ENCODE measurements at regions not wholly inside any gene's neighbourhood (a gene's known extent, or its start where the extent isn't known, plus 50 kb on each side); places are given as distances from the start of the nearest gene placed in this dataset.

DNA sequence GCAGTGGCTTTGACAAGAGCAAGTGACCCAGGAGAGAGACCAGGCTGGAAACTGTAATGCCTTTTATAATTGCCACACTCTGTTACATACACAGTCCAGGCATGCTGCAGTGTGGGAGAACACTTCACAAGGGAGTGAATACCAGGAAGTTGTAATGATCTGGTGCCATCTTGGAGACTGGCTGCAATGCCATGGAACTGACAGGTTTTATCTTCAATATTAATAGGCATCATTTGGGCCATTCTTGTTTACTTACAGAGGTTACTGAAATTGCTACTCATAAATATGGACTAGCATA lies 274.3 kb downstream of the AUH start:
- Mint-ChIP-seq H3K27ac (no peak overlapping the region), H3K4me3 (no peak overlapping the region), H3K27me3 (ENCODE audit: low read depth, poor library complexity) (peaks cover 8% of the 10 kb centered on the region), H3K4me1 (peaks cover 18% of the 10 kb centered on the region), H3K36me3 (ENCODE audit: low read depth) (no peaks in the 10 kb centered on the region), H3K9me3 (no peaks in the 10 kb centered on the region)
- no peak for DNase-seq
- no peak for TF ChIP-seq CTCF (IDR thresholded peaks at IDR 0.05)

DNA sequence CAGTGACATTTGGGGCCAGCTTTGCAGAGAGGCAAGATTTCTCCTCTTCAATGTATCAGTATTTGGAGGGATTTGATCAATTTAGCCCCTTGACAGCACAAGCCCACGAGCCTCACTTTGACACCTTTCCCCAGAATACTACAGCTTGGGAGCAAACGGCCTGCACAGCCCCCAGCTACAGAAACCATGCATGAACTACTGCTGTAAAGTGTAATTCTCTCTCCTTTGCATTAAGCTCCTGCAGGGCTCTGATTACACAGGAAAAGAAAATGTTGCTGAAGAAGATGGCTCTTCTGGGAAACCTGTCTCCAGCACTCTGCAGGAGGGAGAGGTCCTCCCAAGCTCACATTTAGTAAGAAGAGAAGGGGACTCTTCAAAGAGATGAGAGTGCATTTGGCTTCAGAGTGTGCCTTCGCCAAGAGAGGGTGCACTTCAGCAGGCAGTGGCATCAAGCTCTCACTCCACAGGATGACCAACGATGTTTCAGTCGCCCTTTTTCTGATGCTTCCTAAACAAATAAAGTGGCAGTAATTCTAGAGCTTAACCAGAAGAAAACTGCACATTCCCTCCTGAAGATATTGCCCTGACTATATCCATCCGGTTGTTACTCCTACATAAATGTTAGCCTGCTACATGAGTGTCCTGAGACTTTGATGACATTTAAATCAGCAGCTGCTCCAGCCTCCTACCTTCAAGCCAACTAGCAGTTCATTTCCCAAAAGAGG lies 272.2 kb downstream of the AUH start:
- Mint-ChIP-seq H3K4me1 (peaks cover 14% of the 10 kb centered on the region), H3K9me3 (peaks cover 14% of the 10 kb centered on the region), H3K27me3 (ENCODE audit: low read depth, poor library complexity) (peaks cover 11% of the 10 kb centered on the region), H3K4me3 (no peak overlapping the region), H3K27ac (no peak overlapping the region), H3K36me3 (ENCODE audit: low read depth) (no peaks in the 10 kb centered on the region)
- no peak for TF ChIP-seq CTCF (IDR thresholded peaks at IDR 0.05)
- no peak for DNase-seq

- TF ChIP-seq CTCF (IDR thresholded peaks at IDR 0.05): no peak
- H3K36me3 Mint-ChIP-seq (ENCODE audit: low read depth): no peaks in the 10 kb centered on the region
- no peak overlapping the region for H3K27ac Mint-ChIP-seq
- H3K4me3 Mint-ChIP-seq: no peak overlapping the region
- H3K4me1 Mint-ChIP-seq: peaks cover 14% of the 10 kb centered on the region
- no peak for DNase-seq
- peaks cover 19% of the 10 kb centered on the region for H3K9me3 Mint-ChIP-seq
- peaks cover 15% of the 10 kb centered on the region for H3K27me3 Mint-ChIP-seq (ENCODE audit: low read depth, poor library complexity)
Observed at GRCh38 chr9:91090130-91090410, 271.6 kb downstream of the AUH start.

GRCh38 chr9:91092214-91092613 lies 269.5 kb downstream of the AUH start:
- H3K4me1 Mint-ChIP-seq: peaks cover 14% of the 10 kb centered on the region
- no peak overlapping the region for H3K4me3 Mint-ChIP-seq
- peaks cover 27% of the 10 kb centered on the region for H3K9me3 Mint-ChIP-seq
- no peak for DNase-seq
- no peak overlapping the region for H3K27ac Mint-ChIP-seq
- no peak for TF ChIP-seq CTCF (IDR thresholded peaks at IDR 0.05)
- no peaks in the 10 kb centered on the region for H3K36me3 Mint-ChIP-seq (ENCODE audit: low read depth)
- peaks cover 15% of the 10 kb centered on the region for H3K27me3 Mint-ChIP-seq (ENCODE audit: low read depth, poor library complexity)

GRCh38 chr9:91094324-91095088 lies 267.2 kb downstream of the AUH start:
- no peak for DNase-seq
- Mint-ChIP-seq H3K9me3 (peaks cover 27% of the 10 kb centered on the region), H3K4me1 (peaks cover 11% of the 10 kb centered on the region), H3K36me3 (ENCODE audit: low read depth) (no peaks in the 10 kb centered on the region), H3K27ac (no peak overlapping the region), H3K27me3 (ENCODE audit: low read depth, poor library complexity) (peaks cover 12% of the 10 kb centered on the region), H3K4me3 (no peak overlapping the region)
- no peak for TF ChIP-seq CTCF (IDR thresholded peaks at IDR 0.05)

All from nephron progenitor cell (in vitro differentiated cells).